Chondrocyte (in vitro differentiated cells): ENCODE measurements at regions not wholly inside any gene's neighbourhood (a gene's known extent, or its start where the extent isn't known, plus 50 kb on each side); places are given as distances from the start of the nearest gene placed in this dataset.

Experiments
- DNase-seq: peaks from one replicate; pipeline ENCODE4 v3.0.0; 2021; ENCODE audit warnings: mixed read lengths, low spot score
- H3K27ac Mint-ChIP-seq: one replicate; pipeline ENCODE4 v1.8.0; 2021; ENCODE audit warnings: mild to moderate bottlenecking, moderate library complexity, mixed read lengths; ENCODE audit not compliant: unreplicated experiment
- H3K27me3 Mint-ChIP-seq: 2 replicates; pipeline ENCODE4 v1.8.0; 2021; ENCODE audit warnings: low read depth, mixed read lengths
- H3K36me3 Mint-ChIP-seq: 2 replicates; pipeline ENCODE4 v1.8.0; 2021; ENCODE audit warnings: low read depth, mixed read lengths
- H3K4me1 Mint-ChIP-seq: 2 replicates; pipeline ENCODE4 v1.8.0; 2021; ENCODE audit warnings: low read depth, mild to moderate bottlenecking, mixed read lengths
- H3K4me3 Mint-ChIP-seq: one replicate; pipeline ENCODE4 v1.8.0; 2021; ENCODE audit warnings: mild to moderate bottlenecking, moderate library complexity, mixed read lengths; ENCODE audit not compliant: unreplicated experiment
- H3K9me3 Mint-ChIP-seq: 2 replicates; pipeline ENCODE4 v1.8.0; 2021; ENCODE audit warnings: low read depth, mixed read lengths
- CTCF ChIP-seq: fragments of 200-600 bp; sonication (generic); IDR thresholded peaks from 2 replicates; pipeline ENCODE4 v1.5.0; 2021; ENCODE audit warnings: antibody characterized with exemption, mild to moderate bottlenecking, moderate library complexity

- no peaks in the 10 kb centered on the region for H3K9me3 Mint-ChIP-seq
Measured at GRCh38 chr3:193865896-193866480, 270.0 kb upstream of the HES1 start.

GRCh38 chr3:193868590-193868989 lies 267.4 kb upstream of the HES1 start:
- peaks cover 5% of the 10 kb centered on the region for H3K27me3 Mint-ChIP-seq
- H3K4me3 Mint-ChIP-seq, result no peak overlapping the region
- H3K36me3 Mint-ChIP-seq, result no peaks in the 10 kb centered on the region
- no peak overlapping the region for H3K27ac Mint-ChIP-seq
- DNase-seq, result no peak
- TF ChIP-seq CTCF, result no peak
- no peaks in the 10 kb centered on the region for H3K9me3 Mint-ChIP-seq
- peaks cover 73% of the 10 kb centered on the region for H3K4me1 Mint-ChIP-seq

More at GRCh38 chr3:193865896-193866480, 270.0 kb upstream of the HES1 start:
- Mint-ChIP-seq H3K27me3 (peaks cover 25% of the 10 kb centered on the region), H3K27ac (peak overlapping the region; percentile 57), H3K4me3 (no peak overlapping the region), H3K4me1 (peaks cover 56% of the 10 kb centered on the region), H3K36me3 (no peaks in the 10 kb centered on the region)
- TF ChIP-seq CTCF, result no peak
- no peak for DNase-seq

GRCh38 chr3:193869221-193870201 lies 266.4 kb upstream of the HES1 start:
- Mint-ChIP-seq H3K4me3 (peak overlapping the region; percentile 50), H3K4me1 (peaks cover 69% of the 10 kb centered on the region), H3K9me3 (no peaks in the 10 kb centered on the region), H3K27me3 (peaks cover 5% of the 10 kb centered on the region), H3K27ac (peak overlapping the region; percentile 46), H3K36me3 (no peaks in the 10 kb centered on the region)
- no peak for TF ChIP-seq CTCF
- peak; percentile 94 for DNase-seq

- Mint-ChIP-seq H3K36me3 (no peaks in the 10 kb centered on the region), H3K4me3 (peak overlapping the region; percentile 2), H3K27me3 (peaks cover 13% of the 10 kb centered on the region), H3K27ac (no peak overlapping the region), H3K4me1 (peaks cover 66% of the 10 kb centered on the region), H3K9me3 (no peaks in the 10 kb centered on the region)
- TF ChIP-seq CTCF, result no peak
- no peak for DNase-seq
Measured at GRCh38 chr3:193870376-193871219, 265.4 kb upstream of the HES1 start.

- DNase-seq, result no peak
- no peak for TF ChIP-seq CTCF
- peaks cover 60% of the 10 kb centered on the region for H3K4me1 Mint-ChIP-seq
Measured at GRCh38 chr3:193871220-193871485, 264.8 kb upstream of the HES1 start.

More at GRCh38 chr3:193871220-193871485, 264.8 kb upstream of the HES1 start:
- Mint-ChIP-seq H3K27ac (no peak overlapping the region), H3K4me3 (no peak overlapping the region), H3K36me3 (no peaks in the 10 kb centered on the region), H3K9me3 (no peaks in the 10 kb centered on the region), H3K27me3 (peaks cover 18% of the 10 kb centered on the region)
